ENCODE measurements at regions not wholly inside any gene's neighbourhood (a gene's known extent, or its start where the extent isn't known, plus 50 kb on each side); places are given as distances from the start of the nearest gene placed in this dataset.

DNA sequence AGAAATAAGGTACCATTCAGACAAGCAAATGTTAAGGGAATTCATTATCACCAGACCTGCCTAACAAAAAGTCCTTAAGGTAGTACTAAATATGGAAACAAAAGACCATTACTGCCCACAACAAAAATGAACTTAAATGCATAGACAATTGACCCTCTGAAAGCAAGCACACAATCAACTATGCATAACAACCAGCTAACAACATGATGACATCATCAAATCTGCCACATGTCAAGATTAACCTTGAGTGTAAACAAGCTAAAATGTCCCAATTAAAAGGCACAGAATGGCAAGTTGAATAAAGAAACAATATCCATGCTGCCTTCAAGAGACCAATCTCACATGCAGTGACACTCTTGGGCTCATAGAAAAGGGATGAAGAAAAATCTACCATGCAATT is 160.7 kb upstream of the CPXCR1 start:
- Histone ChIP-seq H3K4me1 (ENCODE audit: insufficient read depth, low read length, poor library complexity, severe bottlenecking) (no peaks in the 10 kb centered on the region), H3K4me2 (ENCODE audit: low read depth, low read length, poor library complexity, severe bottlenecking) (no peak overlapping the region), H4K20me1 (ENCODE audit: insufficient read depth, low read length, poor library complexity, severe bottlenecking) (no peaks in the 10 kb centered on the region), H3K9ac (ENCODE audit: low read depth, low read length, poor library complexity, severe bottlenecking) (no peak overlapping the region), H2AFZ (ENCODE audit: low read length) (no peak overlapping the region), H3K36me3 (ENCODE audit: insufficient read depth, low read length) (no peaks in the 10 kb centered on the region), H3K27me3 (ENCODE audit: insufficient read depth, low read length, poor library complexity, severe bottlenecking) (no peaks in the 10 kb centered on the region), H3K9me3 (ENCODE audit: insufficient read depth, low read depth, low read length) (no peaks in the 10 kb centered on the region), H3K79me2 (ENCODE audit: insufficient read depth, low read length) (no peaks in the 10 kb centered on the region), H3F3A (ENCODE audit: low read depth) (no peaks in the 10 kb centered on the region), H3K9me2 (replicated peaks; ENCODE audit: low read depth, low read length) (no peaks in the 10 kb centered on the region), H3K4me3 (ENCODE audit: low read length, poor library complexity, severe bottlenecking) (no peak overlapping the region)
- no peak for TF ChIP-seq EZH2phosphoT487 (IDR thresholded peaks at IDR 0.05; ENCODE audit: borderline replicate concordance)
- TF ChIP-seq, protein P1, sequence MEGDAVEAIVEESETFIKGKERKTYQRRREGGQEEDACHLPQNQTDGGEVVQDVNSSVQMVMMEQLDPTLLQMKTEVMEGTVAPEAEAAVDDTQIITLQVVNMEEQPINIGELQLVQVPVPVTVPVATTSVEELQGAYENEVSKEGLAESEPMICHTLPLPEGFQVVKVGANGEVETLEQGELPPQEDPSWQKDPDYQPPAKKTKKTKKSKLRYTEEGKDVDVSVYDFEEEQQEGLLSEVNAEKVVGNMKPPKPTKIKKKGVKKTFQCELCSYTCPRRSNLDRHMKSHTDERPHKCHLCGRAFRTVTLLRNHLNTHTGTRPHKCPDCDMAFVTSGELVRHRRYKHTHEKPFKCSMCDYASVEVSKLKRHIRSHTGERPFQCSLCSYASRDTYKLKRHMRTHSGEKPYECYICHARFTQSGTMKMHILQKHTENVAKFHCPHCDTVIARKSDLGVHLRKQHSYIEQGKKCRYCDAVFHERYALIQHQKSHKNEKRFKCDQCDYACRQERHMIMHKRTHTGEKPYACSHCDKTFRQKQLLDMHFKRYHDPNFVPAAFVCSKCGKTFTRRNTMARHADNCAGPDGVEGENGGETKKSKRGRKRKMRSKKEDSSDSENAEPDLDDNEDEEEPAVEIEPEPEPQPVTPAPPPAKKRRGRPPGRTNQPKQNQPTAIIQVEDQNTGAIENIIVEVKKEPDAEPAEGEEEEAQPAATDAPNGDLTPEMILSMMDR (conservative IDR thresholded peaks at IDR 0.05; ENCODE audit: low read length): no peak

DNA sequence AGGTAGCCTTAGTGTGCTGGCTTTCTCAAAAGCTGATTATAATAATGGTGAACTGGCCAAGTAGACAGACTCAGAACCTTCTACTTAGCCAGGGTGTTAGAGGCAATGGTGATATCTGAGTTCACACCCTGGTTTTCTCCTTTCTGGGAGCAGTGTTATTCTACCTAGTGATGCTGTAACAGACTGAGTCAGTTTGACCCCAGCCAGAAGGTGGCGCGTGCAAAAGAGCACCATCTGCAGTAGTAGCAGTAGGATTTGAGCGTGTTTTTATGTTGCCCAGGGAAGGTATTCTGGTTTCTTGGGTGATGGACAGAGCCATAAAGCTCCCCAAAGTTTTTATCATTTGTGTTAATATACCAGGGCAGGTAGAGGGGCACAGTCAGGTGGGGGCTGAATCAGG is 143.8 kb upstream of the CPXCR1 start:
- H3K4me2 ChIP-seq (ENCODE audit: low read depth, low read length, poor library complexity, severe bottlenecking): no peak overlapping the region
- no peak overlapping the region for H3K9ac ChIP-seq (ENCODE audit: low read depth, low read length, poor library complexity, severe bottlenecking)
- no peaks in the 10 kb centered on the region for H3K27me3 ChIP-seq (ENCODE audit: insufficient read depth, low read length, poor library complexity, severe bottlenecking)
- TF ChIP-seq, protein P1 (conservative IDR thresholded peaks at IDR 0.05; ENCODE audit: low read length): no peak
- no peak for TF ChIP-seq EZH2phosphoT487 (IDR thresholded peaks at IDR 0.05; ENCODE audit: borderline replicate concordance)
- H3K9me3 ChIP-seq (ENCODE audit: insufficient read depth, low read depth, low read length): no peaks in the 10 kb centered on the region
- no peaks in the 10 kb centered on the region for H3K9me2 ChIP-seq (replicated peaks; ENCODE audit: low read depth, low read length)
- no peaks in the 10 kb centered on the region for H3K36me3 ChIP-seq (ENCODE audit: insufficient read depth, low read length)
- H3K4me1 ChIP-seq (ENCODE audit: insufficient read depth, low read length, poor library complexity, severe bottlenecking): no peaks in the 10 kb centered on the region
- no peaks in the 10 kb centered on the region for H4K20me1 ChIP-seq (ENCODE audit: insufficient read depth, low read length, poor library complexity, severe bottlenecking)
- no peak overlapping the region for H2AFZ ChIP-seq (ENCODE audit: low read length)
- no peaks in the 10 kb centered on the region for H3F3A ChIP-seq (ENCODE audit: low read depth)
- no peak overlapping the region for H3K4me3 ChIP-seq (ENCODE audit: low read length, poor library complexity, severe bottlenecking)
- H3K79me2 ChIP-seq (ENCODE audit: insufficient read depth, low read length): no peaks in the 10 kb centered on the region

DNA sequence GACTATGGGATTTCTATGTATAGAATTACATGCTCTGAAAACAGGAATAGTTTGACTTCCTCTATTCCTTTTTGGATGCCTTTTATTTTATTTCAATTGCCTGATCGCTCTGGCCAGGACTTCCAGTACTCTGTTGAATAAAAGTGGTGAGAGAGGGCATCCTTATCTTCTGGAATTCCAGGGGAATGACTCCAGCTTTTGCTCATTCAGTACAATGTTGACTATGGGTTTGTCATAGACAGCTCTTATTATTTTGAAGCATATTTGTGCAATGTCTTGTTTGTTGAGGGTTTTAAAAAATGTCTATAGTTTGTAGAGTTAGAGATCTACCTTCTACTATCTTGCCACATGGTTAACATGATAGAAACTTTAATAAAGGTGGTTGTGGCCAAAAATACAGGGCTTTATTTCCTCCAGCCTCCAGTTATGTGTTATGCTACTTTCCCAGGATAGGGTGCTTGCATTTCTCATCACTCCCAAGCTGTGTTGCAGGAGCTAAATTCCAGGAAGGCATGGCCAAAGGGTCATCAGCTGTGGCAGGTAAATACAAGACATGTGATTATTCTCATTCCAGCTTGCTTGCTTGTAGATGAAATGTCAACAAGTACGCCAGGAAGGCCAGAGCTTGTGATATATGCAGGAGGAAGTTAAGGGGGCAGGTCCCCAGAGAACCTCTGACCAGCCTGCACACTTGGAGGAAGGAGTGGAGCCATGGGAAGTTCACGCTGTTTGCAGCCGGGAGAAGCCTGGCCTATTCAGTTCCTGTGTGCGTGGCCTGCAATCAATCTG is 142.4 kb upstream of the CPXCR1 start:
- H3K4me3 ChIP-seq (ENCODE audit: low read length, poor library complexity, severe bottlenecking): no peak overlapping the region
- H3K4me2 ChIP-seq (ENCODE audit: low read depth, low read length, poor library complexity, severe bottlenecking): no peak overlapping the region
- H3K36me3 ChIP-seq (ENCODE audit: insufficient read depth, low read length): no peaks in the 10 kb centered on the region
- no peaks in the 10 kb centered on the region for H3K9me2 ChIP-seq (replicated peaks; ENCODE audit: low read depth, low read length)
- H4K20me1 ChIP-seq (ENCODE audit: insufficient read depth, low read length, poor library complexity, severe bottlenecking): no peaks in the 10 kb centered on the region
- H2AFZ ChIP-seq (ENCODE audit: low read length): no peak overlapping the region
- H3K9ac ChIP-seq (ENCODE audit: low read depth, low read length, poor library complexity, severe bottlenecking): no peak overlapping the region
- H3F3A ChIP-seq (ENCODE audit: low read depth): no peaks in the 10 kb centered on the region
- H3K79me2 ChIP-seq (ENCODE audit: insufficient read depth, low read length): no peaks in the 10 kb centered on the region
- no peaks in the 10 kb centered on the region for H3K4me1 ChIP-seq (ENCODE audit: insufficient read depth, low read length, poor library complexity, severe bottlenecking)
- TF ChIP-seq EZH2phosphoT487 (IDR thresholded peaks at IDR 0.05; ENCODE audit: borderline replicate concordance): no peak
- TF ChIP-seq, protein P1 (conservative IDR thresholded peaks at IDR 0.05; ENCODE audit: low read length): no peak
- no peaks in the 10 kb centered on the region for H3K9me3 ChIP-seq (ENCODE audit: insufficient read depth, low read depth, low read length)
- H3K27me3 ChIP-seq (ENCODE audit: insufficient read depth, low read length, poor library complexity, severe bottlenecking): no peaks in the 10 kb centered on the region

Measured in Loucy (cell line).